Mesenchymal stem cell (in vitro differentiated cells and primary cell): ENCODE measurements at regions not wholly inside any gene's neighbourhood (a gene's known extent, or its start where the extent isn't known, plus 50 kb on each side); places are given as distances from the start of the nearest gene placed in this dataset.
A peak's percentile ranks its signal among the peaks of the same experiment; 100 is the strongest.

ENCODE experiments used
- DNase-seq: peaks from one replicate; pipeline ENCODE4 v3.0.0-alpha.2; 2013
- H2AFZ ChIP-seq: one replicate; pipeline ENCODE4 v1.6.1; 2013; ENCODE audit warnings: low read depth, mild to moderate bottlenecking, control low read depth, inconsistent platforms, low read length, moderate library complexity
- H2AK5ac ChIP-seq: 2 replicates; pipeline ENCODE4 v1.6.1; 2013; ENCODE audit warnings: low read length, moderate library complexity, mild to moderate bottlenecking, inconsistent platforms; ENCODE audit not compliant: severe bottlenecking
- H2BK120ac ChIP-seq: one replicate; pipeline ENCODE4 v1.6.1; 2013; ENCODE audit warnings: low read depth, mild to moderate bottlenecking, inconsistent platforms, low read length, moderate library complexity
- H2BK12ac ChIP-seq, 2 experiments: one replicate each; pipeline ENCODE4 v1.6.1; 2013; ENCODE audit warnings: inconsistent platforms in 2 of 2, low read length in 2 of 2, mild to moderate bottlenecking in 2 of 2, moderate library complexity in 2 of 2, control low read depth in 1 of 2
- H2BK15ac ChIP-seq: one replicate; pipeline ENCODE4 v1.6.1; 2013; ENCODE audit warnings: mild to moderate bottlenecking, low read depth, inconsistent platforms; ENCODE audit not compliant: poor library complexity, severe bottlenecking
- H2BK5ac ChIP-seq: 2 replicates; pipeline ENCODE4 v1.6.1; 2013; ENCODE audit warnings: low read depth, mild to moderate bottlenecking, low read length, control low read depth, inconsistent platforms; ENCODE audit not compliant: poor library complexity, severe bottlenecking
- H3K14ac ChIP-seq, 2 experiments: one replicate each; pipeline ENCODE4 v1.6.1; 2013; ENCODE audit warnings: inconsistent platforms in 2 of 2, low read length in 2 of 2, control low read depth in 1 of 2, mild to moderate bottlenecking in 1 of 2, moderate library complexity in 1 of 2
- H3K18ac ChIP-seq, 2 experiments: one replicate each; pipeline ENCODE4 v1.6.1; 2013; ENCODE audit warnings: inconsistent platforms in 2 of 2, low read length in 2 of 2, control low read depth in 1 of 2, low read depth in 1 of 2, mild to moderate bottlenecking in 1 of 2
- H3K23ac ChIP-seq, 2 experiments: one replicate each; pipeline ENCODE4 v1.6.1; 2013; ENCODE audit warnings: inconsistent platforms in 2 of 2, low read length in 2 of 2, mild to moderate bottlenecking in 2 of 2, moderate library complexity in 2 of 2, control low read depth in 1 of 2
- H3K27ac ChIP-seq: 2 replicates; pipeline ENCODE4 v1.5.1; 2013; ENCODE audit warnings: mild to moderate bottlenecking, moderate library complexity, low read length, control low read depth, inconsistent platforms; ENCODE audit not compliant: poor library complexity, severe bottlenecking
- H3K27me3 ChIP-seq, 2 experiments: 2 replicates each; pipeline versions ENCODE4 v1.6.1 to v1.7.0; 2013; ENCODE audit warnings: low read length in 2 of 2, mild to moderate bottlenecking in 2 of 2, moderate library complexity in 2 of 2, control low read depth in 1 of 2, inconsistent platforms in 1 of 2; ENCODE audit not compliant: control insufficient read depth in 1 of 2, insufficient read depth in 1 of 2
- H3K36me3 ChIP-seq, 2 experiments: 2 replicates each; pipeline versions ENCODE4 v1.6.1 to v1.7.0; 2013; ENCODE audit warnings: low read length in 2 of 2, control low read depth in 1 of 2, inconsistent platforms in 1 of 2, low read depth in 1 of 2, mild to moderate bottlenecking in 1 of 2; ENCODE audit not compliant: insufficient read depth in 2 of 2, control insufficient read depth in 1 of 2
- H3K4ac ChIP-seq, 2 experiments: one replicate each; pipeline ENCODE4 v1.6.1; 2013; ENCODE audit warnings: inconsistent platforms in 2 of 2, low read length in 2 of 2, mild to moderate bottlenecking in 2 of 2, moderate library complexity in 2 of 2, control low read depth in 1 of 2, low read depth in 1 of 2
- H3K4me1 ChIP-seq: 2 replicates; pipeline ENCODE4 v1.6.1; 2013; ENCODE audit warnings: low read depth, low read length, control low read depth; ENCODE audit not compliant: control insufficient read depth, insufficient read depth
- H3K4me2 ChIP-seq: 2 replicates; pipeline ENCODE4 v1.6.1; 2013; ENCODE audit warnings: low read length, mild to moderate bottlenecking, inconsistent platforms; ENCODE audit not compliant: poor library complexity, severe bottlenecking
- H3K4me3 ChIP-seq, 2 experiments: 2 replicates each; pipeline versions ENCODE4 v1.5.1 to v1.7.0; 2013; ENCODE audit warnings: low read length in 2 of 2, mild to moderate bottlenecking in 2 of 2, control low read depth in 1 of 2, low read depth in 1 of 2; ENCODE audit not compliant: insufficient read depth in 1 of 2
- H3K79me1 ChIP-seq: replicated peaks from 2 replicates; pipeline ENCODE4 v1.6.1; 2013; ENCODE audit warnings: mild to moderate bottlenecking, control low read depth, low read length, inconsistent platforms; ENCODE audit not compliant: poor library complexity, severe bottlenecking
- H3K9ac ChIP-seq: 2 replicates; pipeline ENCODE4 v1.7.0; 2013; ENCODE audit warnings: mild to moderate bottlenecking, low read length, moderate library complexity
- H3K9me3 ChIP-seq: 2 replicates; pipeline ENCODE4 v1.7.0; 2013; ENCODE audit warnings: mild to moderate bottlenecking, low read length; ENCODE audit not compliant: control insufficient read depth
- H4K8ac ChIP-seq: one replicate; pipeline ENCODE4 v1.6.1; 2013; ENCODE audit warnings: inconsistent platforms, mild to moderate bottlenecking, low read length, moderate library complexity
- H4K91ac ChIP-seq: one replicate; pipeline ENCODE4 v1.6.1; 2013; ENCODE audit warnings: mild to moderate bottlenecking, low read length, inconsistent platforms
- WGBS: methylation state at CpG from one replicate; pipeline ENCODE4 v1.1.7; 2013; ENCODE audit warnings: mixed read lengths; 5-methylcytosine and 5-hydroxymethylcytosine counted together

DNA sequence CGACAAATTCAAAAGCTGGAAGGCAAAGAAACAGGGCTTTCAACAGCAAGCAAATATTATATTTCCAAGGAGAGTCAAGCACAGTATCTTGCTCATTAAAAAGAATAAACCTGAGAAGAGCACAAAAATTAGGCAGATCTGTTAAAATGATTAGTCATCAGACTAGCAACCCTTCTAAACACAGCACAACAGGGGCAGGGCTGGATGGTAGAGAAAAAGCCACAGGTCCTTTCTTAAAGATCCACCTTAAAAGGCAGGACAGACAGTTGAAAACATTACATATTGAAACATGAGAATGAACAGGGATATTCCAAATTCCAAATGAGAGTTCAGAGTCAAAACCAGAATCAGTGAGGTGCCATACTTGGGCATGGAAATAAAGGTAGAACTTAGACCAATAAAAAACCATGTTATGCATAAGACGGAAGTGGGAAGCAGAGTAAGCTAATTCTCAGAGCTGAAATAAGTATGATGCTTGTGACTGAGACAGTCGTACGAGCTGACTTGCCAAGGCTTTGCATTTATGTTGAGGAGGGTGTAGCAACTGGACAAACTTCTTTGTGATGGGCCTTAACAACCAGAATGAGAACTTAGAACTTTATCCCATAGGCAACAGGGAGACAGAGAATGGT is 126.9 kb upstream of the FAM9B start:
- Histone ChIP-seq H3K18ac (no peak overlapping the region), H2BK12ac (no peak overlapping the region), H3K79me1 (no peaks in the 10 kb centered on the region), H3K4ac (no peak overlapping the region), H3K36me3 (no peaks in the 10 kb centered on the region), H2BK15ac (no peak overlapping the region), H2BK120ac (no peak overlapping the region), H3K9me3 (no peaks in the 10 kb centered on the region), H4K8ac (no peak overlapping the region), H2BK5ac (no peak overlapping the region), H4K91ac (no peak overlapping the region), H3K23ac (no peak overlapping the region), H3K4me2 (no peak overlapping the region), H2AFZ (no peak overlapping the region), H3K4me3 (no peak overlapping the region), H3K27ac (no peak overlapping the region), H3K27me3 (no peaks in the 10 kb centered on the region), H3K4me1 (peaks cover 4% of the 10 kb centered on the region), H3K9ac (no peak overlapping the region), H3K14ac (no peak overlapping the region), H2AK5ac (no peak overlapping the region)
- no peak for DNase-seq
- WGBS = 95% methylated on average over 4 of the region's 4 CpGs

- H3K9me3 ChIP-seq = peaks cover 5% of the 10 kb centered on the region
- peaks cover 4% of the 10 kb centered on the region for H3K4me1 ChIP-seq
- no peak overlapping the region for H3K14ac ChIP-seq
- no peak overlapping the region for H3K4me3 ChIP-seq
- H4K91ac ChIP-seq = no peak overlapping the region
- no peak overlapping the region for H2AK5ac ChIP-seq
- no peak overlapping the region for H2AFZ ChIP-seq
- no peaks in the 10 kb centered on the region for H3K79me1 ChIP-seq
- H3K9ac ChIP-seq = no peak overlapping the region
- WGBS = 97% methylated on average over 2 of the region's 3 CpGs
- no peak overlapping the region for H2BK12ac ChIP-seq
- DNase-seq = no peak
- H3K18ac ChIP-seq = no peak overlapping the region
- H3K27ac ChIP-seq = no peak overlapping the region
- no peak overlapping the region for H3K4ac ChIP-seq
- no peak overlapping the region for H2BK15ac ChIP-seq
- no peak overlapping the region for H2BK120ac ChIP-seq
- no peaks in the 10 kb centered on the region for H3K27me3 ChIP-seq
- H2BK5ac ChIP-seq = no peak overlapping the region
- H3K23ac ChIP-seq = no peak overlapping the region
- H3K4me2 ChIP-seq = no peak overlapping the region
- H3K36me3 ChIP-seq = no peaks in the 10 kb centered on the region
- no peak overlapping the region for H4K8ac ChIP-seq
These were observed 128.8 kb upstream of the FAM9B start for GRCh38 chrX:9162698-9163097.

GRCh38 chrX:9163214-9163709 is 129.3 kb upstream of the FAM9B start:
- Histone ChIP-seq H3K27ac (peak overlapping the region; percentile 45), H3K9ac (peak overlapping the region; percentile 8), H2BK5ac (no peak overlapping the region), H4K8ac (no peak overlapping the region), H3K23ac (no peak overlapping the region), H2BK12ac (no peak overlapping the region), H3K27me3 (no peaks in the 10 kb centered on the region), H2BK15ac (no peak overlapping the region), H3K4me1 (peaks cover 2% of the 10 kb centered on the region), H2BK120ac (no peak overlapping the region), H3K9me3 (peaks cover 7% of the 10 kb centered on the region), H3K36me3 (no peaks in the 10 kb centered on the region), H2AFZ (no peak overlapping the region), H3K18ac (peak overlapping the region in 1 of 2 experiments; percentile 21), H2AK5ac (no peak overlapping the region), H4K91ac (no peak overlapping the region), H3K4ac (no peak overlapping the region), H3K4me3 (no peak overlapping the region), H3K79me1 (no peaks in the 10 kb centered on the region), H3K14ac (no peak overlapping the region), H3K4me2 (no peak overlapping the region)
- peak; percentile 52 for DNase-seq
- 0% methylated on average over 4 of the region's 5 CpGs for WGBS

DNA sequence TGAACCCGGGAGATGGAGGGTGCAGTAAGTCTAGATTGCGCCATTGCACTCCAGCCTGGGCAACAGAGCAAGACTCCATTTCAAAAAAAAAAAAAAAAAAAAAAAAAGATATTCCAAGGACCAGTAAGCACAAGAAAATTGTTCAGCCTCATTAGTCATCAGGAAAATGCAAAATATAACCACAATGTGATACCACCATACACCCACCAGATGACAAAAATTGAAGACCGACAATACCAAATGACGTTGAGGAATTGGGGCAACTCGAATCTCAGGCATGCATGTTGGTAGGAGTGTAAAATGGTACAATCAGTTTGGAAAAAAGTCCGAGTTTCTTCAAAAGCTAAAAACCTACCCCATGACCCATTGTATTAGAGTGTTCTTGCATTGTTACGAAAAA is 130.2 kb upstream of the FAM9B start:
- Histone ChIP-seq H3K9me3 (peaks cover 11% of the 10 kb centered on the region), H3K23ac (no peak overlapping the region), H3K27ac (no peak overlapping the region), H4K91ac (no peak overlapping the region), H3K4ac (no peak overlapping the region), H2BK5ac (no peak overlapping the region), H2BK120ac (no peak overlapping the region), H3K27me3 (no peaks in the 10 kb centered on the region), H3K4me2 (no peak overlapping the region), H3K14ac (no peak overlapping the region), H3K4me3 (no peak overlapping the region), H2AK5ac (peak overlapping the region; percentile 89), H3K36me3 (no peaks in the 10 kb centered on the region), H3K9ac (no peak overlapping the region), H4K8ac (no peak overlapping the region), H2AFZ (no peak overlapping the region), H2BK12ac (no peak overlapping the region), H2BK15ac (no peak overlapping the region), H3K79me1 (no peaks in the 10 kb centered on the region), H3K4me1 (peaks cover 2% of the 10 kb centered on the region), H3K18ac (peak overlapping the region in 1 of 2 experiments; percentile 52)
- WGBS = 100% methylated on average over 1 of the region's 7 CpGs
- no peak for DNase-seq
